H1 (cell line): ENCODE measurements at regions not wholly inside any gene's neighbourhood (a gene's known extent, or its start where the extent isn't known, plus 50 kb on each side); places are given as distances from the start of the nearest gene placed in this dataset.

Experiments
- BACH1 ChIP-seq: IDR thresholded peaks from 2 replicates; pipeline ENCODE4 v1.6.1; 2012; ENCODE audit warnings: low read length, improper control_type of control experiment
- BCL11A ChIP-seq, 2 experiments: IDR thresholded peaks; one replicate each; pipeline ENCODE4 v1.6.1; 2011; ENCODE audit warnings: low read depth in 2 of 2, low read length in 2 of 2, mild to moderate bottlenecking in 2 of 2
- BRCA1 ChIP-seq: IDR thresholded peaks from 2 replicates; pipeline ENCODE4 v1.6.1; 2012; ENCODE audit warnings: low read depth, low read length, improper control_type of control experiment
- CBX8 ChIP-seq: fragments of 300-800, 300-1000 bp; sonication (generic); IDR thresholded peaks from 2 replicates; pipeline ENCODE4 v1.7.1; 2016; ENCODE audit warnings: low read depth, low read length, borderline replicate concordance
- CHD1 ChIP-seq: IDR thresholded peaks from 2 replicates; pipeline ENCODE4 v1.6.1; 2012; ENCODE audit warnings: low read depth, low read length, improper control_type of control experiment
- CREB1 ChIP-seq: IDR thresholded peaks from 2 replicates; pipeline ENCODE4 v1.6.1; 2012; ENCODE audit warnings: inconsistent platforms
- CTCF ChIP-seq, 3 experiments: IDR thresholded peaks; 1 replicate in 2 of 3; 2 replicates in 1 of 3; pipeline versions ENCODE4 v1.5.1 to v1.6.1; 2011; ENCODE audit warnings: low read length in 3 of 3, mild to moderate bottlenecking in 3 of 3, inconsistent platforms in 2 of 3, low read depth in 1 of 3, moderate library complexity in 1 of 3; ENCODE audit not compliant: insufficient read depth in 1 of 3; ENCODE audit errors: control extremely low read depth in 1 of 3
- EP300 ChIP-seq, 2 experiments: IDR thresholded peaks; 1 replicate in 1 of 2; 2 replicates in 1 of 2; pipeline ENCODE4 v1.6.1; 2011 to 2012; ENCODE audit warnings: low read depth in 2 of 2, low read length in 2 of 2, mild to moderate bottlenecking in 2 of 2, borderline replicate concordance in 1 of 2, inconsistent platforms in 1 of 2, moderate library complexity in 1 of 2
- GABPA ChIP-seq: IDR thresholded peaks from 2 replicates; pipeline ENCODE4 v1.6.1; 2011; ENCODE audit warnings: mild to moderate bottlenecking, low read length, moderate library complexity, borderline replicate concordance; ENCODE audit not compliant: insufficient read depth
- POLR2A ChIP-seq, 2 experiments: IDR thresholded peaks; 1 replicate in 1 of 2; 2 replicates in 1 of 2; pipeline ENCODE4 v1.6.1; 2011; ENCODE audit warnings: low read depth in 2 of 2, low read length in 2 of 2, mild to moderate bottlenecking in 2 of 2; ENCODE audit errors: control extremely low read depth in 1 of 2
- SP1 ChIP-seq: IDR thresholded peaks from 2 replicates; pipeline ENCODE4 v1.6.1; 2011; ENCODE audit warnings: low read depth, low read length
- TCF12 ChIP-seq: IDR thresholded peaks from 2 replicates; pipeline ENCODE4 v1.6.1; 2011; ENCODE audit warnings: low read depth, mild to moderate bottlenecking, low read length
- ZNF274 ChIP-seq: IDR thresholded peaks from 2 replicates; pipeline ENCODE4 v1.7.0; 2012; ENCODE audit warnings: low read length, borderline replicate concordance; ENCODE audit errors: extremely low read depth
- TF ChIP-seq, protein P1 (sequence below): IDR thresholded peaks from 2 replicates; pipeline ENCODE4 v1.6.1; 2011; ENCODE audit warnings: low read depth, mild to moderate bottlenecking, low read length; ENCODE audit not compliant: insufficient read depth

- TF ChIP-seq BRCA1 (no peak), POLR2A (IDR thresholded peaks at IDR 0.05; ENCODE audit: control extremely low read depth in 1 of 2, low read depth in 2 of 2, low read length in 2 of 2) (no peak), BCL11A (IDR thresholded peaks at IDR 0.05; ENCODE audit: low read depth in 2 of 2, low read length in 2 of 2) (no peak), CHD1 (no peak), SP1 (no peak), CTCF (IDR thresholded peaks at IDR 0.05; ENCODE audit: control extremely low read depth in 1 of 3, insufficient read depth in 1 of 3, low read depth in 1 of 3, low read length in 3 of 3) (no peak), TCF12 (no peak), CREB1 (no peak), GABPA (no peak), BACH1 (no peak), EP300 (IDR thresholded peaks at IDR 0.05; ENCODE audit: borderline replicate concordance in 1 of 2, low read depth in 2 of 2, low read length in 2 of 2) (no peak), CBX8 (no peak), ZNF274 (no peak)
- TF ChIP-seq, protein P1, sequence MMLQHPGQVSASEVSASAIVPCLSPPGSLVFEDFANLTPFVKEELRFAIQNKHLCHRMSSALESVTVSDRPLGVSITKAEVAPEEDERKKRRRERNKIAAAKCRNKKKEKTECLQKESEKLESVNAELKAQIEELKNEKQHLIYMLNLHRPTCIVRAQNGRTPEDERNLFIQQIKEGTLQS = no peak
Observed at GRCh38 chr10:31593124-31593523, 274.1 kb downstream of the ZEB1 start.
